Esophagus squamous epithelium (tissue), 4 donors: ENCODE measurements at regions not wholly inside any gene's neighbourhood (a gene's known extent, or its start where the extent isn't known, plus 50 kb on each side); places are given as distances from the start of the nearest gene placed in this dataset.

Experiments
- POLR2A ChIP-seq, 4 donors: fragments of 450-650 bp; IDR thresholded peaks; one replicate each; pipeline ENCODE4 v1.6.1; 2017; ENCODE audit warnings: antibody characterized with exemption in 4 of 4, mild to moderate bottlenecking in 4 of 4, moderate library complexity in 3 of 4
- TF ChIP-seq, protein P1 (sequence below), 6 experiments: fragments of 450-650 bp in 4 of 6; fragments of 200-600 bp in 2 of 6; sonication (generic) in 2 of 6; IDR thresholded peaks; one replicate each; pipeline ENCODE4 v1.5.1; 2016 to 2019; ENCODE audit warnings: antibody characterized with exemption in 6 of 6, mild to moderate bottlenecking in 4 of 6, moderate library complexity in 4 of 6

- TF ChIP-seq, protein P1, sequence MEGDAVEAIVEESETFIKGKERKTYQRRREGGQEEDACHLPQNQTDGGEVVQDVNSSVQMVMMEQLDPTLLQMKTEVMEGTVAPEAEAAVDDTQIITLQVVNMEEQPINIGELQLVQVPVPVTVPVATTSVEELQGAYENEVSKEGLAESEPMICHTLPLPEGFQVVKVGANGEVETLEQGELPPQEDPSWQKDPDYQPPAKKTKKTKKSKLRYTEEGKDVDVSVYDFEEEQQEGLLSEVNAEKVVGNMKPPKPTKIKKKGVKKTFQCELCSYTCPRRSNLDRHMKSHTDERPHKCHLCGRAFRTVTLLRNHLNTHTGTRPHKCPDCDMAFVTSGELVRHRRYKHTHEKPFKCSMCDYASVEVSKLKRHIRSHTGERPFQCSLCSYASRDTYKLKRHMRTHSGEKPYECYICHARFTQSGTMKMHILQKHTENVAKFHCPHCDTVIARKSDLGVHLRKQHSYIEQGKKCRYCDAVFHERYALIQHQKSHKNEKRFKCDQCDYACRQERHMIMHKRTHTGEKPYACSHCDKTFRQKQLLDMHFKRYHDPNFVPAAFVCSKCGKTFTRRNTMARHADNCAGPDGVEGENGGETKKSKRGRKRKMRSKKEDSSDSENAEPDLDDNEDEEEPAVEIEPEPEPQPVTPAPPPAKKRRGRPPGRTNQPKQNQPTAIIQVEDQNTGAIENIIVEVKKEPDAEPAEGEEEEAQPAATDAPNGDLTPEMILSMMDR (IDR thresholded peaks at IDR 0.05) = no peak
- TF ChIP-seq POLR2A (IDR thresholded peaks at IDR 0.05) = no peak
These were observed 150.5 kb upstream of the IQSEC1 start for GRCh38 chr3:13223574-13224237.
